HEK293T (cell line): ENCODE measurements at regions not wholly inside any gene's neighbourhood (a gene's known extent, or its start where the extent isn't known, plus 50 kb on each side); places are given as distances from the start of the nearest gene placed in this dataset.

ENCODE experiments used
- ARNT ChIP-seq: fragments of 450-650 bp; IDR thresholded peaks from 2 replicates; pipeline ENCODE4 v1.6.1; 2017; ENCODE audit warnings: mild to moderate bottlenecking
- BHLHE40 ChIP-seq: fragments of 450-650 bp; IDR thresholded peaks from 2 replicates; pipeline ENCODE4 v1.6.1; 2016; ENCODE audit warnings: mild to moderate bottlenecking, moderate library complexity, borderline replicate concordance
- ELF4 ChIP-seq: fragments of 450-650 bp; IDR thresholded peaks from 2 replicates; pipeline ENCODE4 v1.6.1; 2017; ENCODE audit warnings: antibody characterized with exemption
- FOXA1 ChIP-seq: fragments of 450-650 bp; IDR thresholded peaks from 2 replicates; pipeline ENCODE4 v1.6.1; 2016; ENCODE audit warnings: mild to moderate bottlenecking
- FOXK2 ChIP-seq: fragments of 450-650 bp; IDR thresholded peaks from 2 replicates; pipeline ENCODE4 v1.6.1; 2016; ENCODE audit warnings: mild to moderate bottlenecking
- FOXM1 ChIP-seq: fragments of 450-650 bp; IDR thresholded peaks from 2 replicates; pipeline ENCODE4 v1.6.1; 2017; ENCODE audit warnings: mild to moderate bottlenecking, borderline replicate concordance
- HDGF ChIP-seq: fragments of 450-650 bp; IDR thresholded peaks from 2 replicates; pipeline ENCODE4 v1.6.1; 2017; ENCODE audit warnings: antibody characterized with exemption, borderline replicate concordance
- L3MBTL2 ChIP-seq: fragments of 450-650 bp; conservative IDR thresholded peaks from 2 replicates; pipeline ENCODE4 v1.6.1; 2016; ENCODE audit warnings: mild to moderate bottlenecking
- LEF1 ChIP-seq: fragments of 450-650 bp; IDR thresholded peaks from 2 replicates; pipeline ENCODE4 v1.6.1; 2017; ENCODE audit warnings: mild to moderate bottlenecking, borderline replicate concordance
- PKNOX1 ChIP-seq: fragments of 450-650 bp; IDR thresholded peaks from 2 replicates; pipeline ENCODE4 v1.6.1; 2016
- SP1 ChIP-seq: fragments of 450-650 bp; IDR thresholded peaks from 2 replicates; pipeline ENCODE4 v1.6.1; 2017
- SUZ12 ChIP-seq: fragments of 450-650 bp; IDR thresholded peaks from 2 replicates; pipeline ENCODE4 v1.6.1; 2016; ENCODE audit warnings: mild to moderate bottlenecking
- TARDBP ChIP-seq: fragments of 450-650 bp; IDR thresholded peaks from 2 replicates; pipeline ENCODE4 v1.6.1; 2016
- ZNF384 ChIP-seq: fragments of 450-650 bp; IDR thresholded peaks from 2 replicates; pipeline ENCODE4 v1.6.1; 2016

- TF ChIP-seq HDGF (no peak), TARDBP (no peak), BHLHE40 (no peak), ELF4 (no peak), FOXM1 (no peak), PKNOX1 (no peak), FOXA1 (no peak), SP1 (no peak), SUZ12 (no peak), FOXK2 (no peak), ZNF384 (no peak), ARNT (no peak), L3MBTL2 (no peak), LEF1 (no peak)
Measured at GRCh38 chr3:184470551-184470950, 90.7 kb downstream of the CHRD start.
